Kasumi-1 (cell line): ENCODE measurements at regions not wholly inside any gene's neighbourhood (a gene's known extent, or its start where the extent isn't known, plus 50 kb on each side); places are given as distances from the start of the nearest gene placed in this dataset.
"Not testable (repeated sequence)": the region's sequence is repeated elsewhere in the genome, so short reads cannot be mapped to it uniquely, and the experiment has no call there.

Experiments
- DNase-seq, 2 experiments: peaks; one replicate each; lab custom pipeline; 2025; lab: John Stamatoyannopoulos, UW

DNA sequence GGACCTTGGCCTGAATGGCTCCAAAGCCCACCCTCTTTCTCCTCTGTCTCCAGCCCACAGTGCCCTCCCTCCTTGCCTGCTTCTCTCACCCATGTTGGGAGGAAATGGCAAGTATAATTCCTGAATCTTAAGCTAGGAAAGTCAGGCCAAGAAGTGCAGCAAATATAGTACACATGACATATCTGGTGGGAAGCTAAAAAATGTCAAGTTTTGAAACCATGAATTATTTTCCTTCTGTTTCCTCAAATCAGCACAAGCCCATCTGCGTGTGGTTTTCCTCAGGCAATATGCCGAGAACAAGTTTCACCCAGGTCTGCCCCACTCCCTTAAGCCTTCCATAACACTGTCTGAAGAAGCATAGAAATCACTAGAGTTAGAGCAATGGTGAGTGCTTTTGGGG lies 502.8 kb upstream of the CDH11 start:
- no peak for DNase-seq

DNA sequence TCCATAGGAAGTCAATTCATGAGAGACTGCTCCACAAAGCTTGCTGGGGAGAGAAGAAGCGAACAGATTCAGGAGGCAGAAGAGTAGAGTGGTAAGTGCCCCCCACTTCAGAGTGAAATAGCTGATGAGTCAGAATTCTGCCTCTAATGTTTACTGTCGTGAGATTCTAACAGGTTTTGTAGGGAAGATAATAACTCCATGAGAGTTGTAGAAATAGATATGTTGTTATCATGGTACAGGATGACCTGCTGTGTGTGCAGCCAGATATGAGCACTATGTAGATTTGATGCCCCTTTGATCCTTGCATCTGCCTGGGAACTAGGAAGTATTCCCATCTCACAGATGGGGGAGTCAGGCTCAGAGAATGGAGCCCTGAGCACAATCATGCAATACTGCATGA lies 502.4 kb upstream of the CDH11 start:
- no peak for DNase-seq

DNA sequence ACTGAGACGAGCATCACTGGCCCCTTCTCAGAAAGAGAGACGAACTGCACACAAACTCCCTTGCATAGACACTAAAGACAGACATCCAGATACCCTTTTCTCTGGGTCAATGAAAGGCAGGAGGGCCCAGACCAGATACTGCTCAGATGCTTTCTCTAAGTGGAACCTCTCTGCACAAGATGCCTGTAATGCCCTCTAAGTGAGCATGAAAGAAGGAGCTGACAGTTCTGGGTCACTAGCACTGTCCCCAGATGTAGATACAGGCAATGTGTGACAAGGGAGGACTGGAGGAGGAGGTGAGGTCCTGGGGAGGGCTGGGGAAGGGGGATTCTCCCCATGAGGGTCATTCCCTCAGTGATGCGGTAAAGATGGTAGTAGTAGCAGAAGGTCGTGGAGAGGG lies 501.0 kb upstream of the CDH11 start:
- DNase-seq = no peak

DNA sequence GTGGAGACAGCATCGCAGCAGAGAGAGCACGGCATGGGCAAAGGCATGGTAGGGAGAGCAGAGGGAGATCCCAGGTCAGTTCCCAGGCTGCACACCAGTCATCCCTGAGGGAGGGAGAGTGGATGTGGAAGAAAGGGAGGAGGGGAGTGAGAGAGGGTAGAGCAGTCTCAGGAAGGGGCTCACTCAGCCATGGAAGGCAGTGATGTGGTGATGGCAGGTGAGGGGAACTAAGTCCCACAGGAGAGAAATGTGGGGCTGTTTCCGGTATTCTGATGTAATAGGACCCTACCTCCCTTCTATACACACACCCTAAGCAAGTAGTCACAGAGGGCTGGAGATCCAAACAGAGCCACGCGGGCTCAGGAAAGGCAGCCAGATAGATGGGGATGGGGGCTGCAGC lies 500.3 kb upstream of the CDH11 start:
- no peak for DNase-seq

DNA sequence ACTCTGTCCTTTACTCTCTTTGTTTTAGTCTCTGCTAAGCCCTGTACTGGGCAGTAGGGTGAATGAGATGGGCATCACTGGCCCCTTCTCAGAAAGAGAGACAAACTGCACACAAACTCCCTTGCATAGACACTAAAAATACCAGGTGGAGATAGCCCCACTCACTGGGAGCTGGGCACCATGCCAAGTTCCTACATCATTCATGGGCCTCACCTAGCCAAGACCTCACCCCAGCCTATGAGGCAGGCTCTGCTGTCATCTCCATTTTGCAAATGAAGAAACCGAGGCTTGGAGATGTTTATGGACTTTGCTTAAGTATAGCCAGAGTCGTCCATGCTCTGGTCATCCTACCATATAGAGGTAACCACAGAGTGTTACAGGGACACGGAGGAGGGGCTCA lies 499.8 kb upstream of the CDH11 start:
- DNase-seq = no peak

DNA sequence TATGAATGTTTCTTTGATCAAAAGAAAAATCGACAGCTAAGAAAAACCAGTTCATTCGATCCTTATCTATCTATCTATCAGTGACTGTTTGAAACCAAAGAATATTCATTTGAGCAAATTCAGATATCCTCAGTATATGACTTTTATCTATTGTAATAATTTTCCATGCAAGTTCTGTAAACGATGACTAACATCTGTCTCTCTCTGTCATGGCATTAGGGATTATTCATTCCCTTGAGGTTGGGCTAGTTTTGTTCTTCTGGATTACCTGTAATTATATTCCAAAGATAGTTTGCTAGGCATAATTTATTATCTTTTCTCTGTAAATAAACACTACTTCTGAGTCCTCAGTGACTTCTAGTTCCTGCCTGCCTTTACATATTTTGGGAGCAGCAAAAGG lies 497.7 kb upstream of the CDH11 start:
- DNase-seq = no peak

DNA sequence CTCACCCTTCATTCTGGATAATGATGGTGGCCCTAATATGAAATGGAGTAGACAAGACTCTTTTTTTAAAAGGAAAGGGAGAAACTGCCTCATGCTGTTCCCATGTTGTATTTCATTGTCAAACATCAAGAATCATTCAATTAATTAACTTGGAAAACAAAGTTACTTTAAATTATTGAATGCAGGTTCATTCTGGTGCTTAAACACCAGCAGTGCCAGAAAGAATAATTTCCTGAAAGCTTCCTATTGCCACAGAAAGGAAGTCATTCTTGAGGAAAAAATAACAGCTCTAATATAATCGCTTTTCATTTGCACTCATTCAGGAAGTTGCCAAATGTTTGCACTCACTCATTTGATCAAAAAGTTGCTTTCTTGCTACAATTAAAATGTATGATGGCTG lies 497.1 kb upstream of the CDH11 start:
- DNase-seq = no peak

DNA sequence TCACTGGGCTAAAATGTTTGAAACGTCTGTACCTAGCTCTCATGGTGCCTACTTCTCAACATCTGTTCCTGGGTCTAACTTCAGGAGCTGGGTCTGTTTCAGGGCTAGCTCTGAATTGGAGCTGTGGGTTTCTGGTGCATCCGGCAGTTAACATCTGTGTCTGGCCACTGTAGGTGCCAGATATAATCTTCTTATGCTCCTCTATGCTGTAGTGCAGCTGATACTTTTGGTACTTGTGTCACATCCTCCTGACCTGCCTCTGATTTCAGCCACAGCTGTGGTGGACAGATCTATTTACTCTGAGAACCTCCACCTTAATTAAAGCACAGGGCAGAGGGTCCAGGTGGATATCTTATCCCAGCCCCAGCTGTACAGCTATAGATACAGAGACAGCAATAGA lies 496.5 kb upstream of the CDH11 start:
- no peak for DNase-seq

DNA sequence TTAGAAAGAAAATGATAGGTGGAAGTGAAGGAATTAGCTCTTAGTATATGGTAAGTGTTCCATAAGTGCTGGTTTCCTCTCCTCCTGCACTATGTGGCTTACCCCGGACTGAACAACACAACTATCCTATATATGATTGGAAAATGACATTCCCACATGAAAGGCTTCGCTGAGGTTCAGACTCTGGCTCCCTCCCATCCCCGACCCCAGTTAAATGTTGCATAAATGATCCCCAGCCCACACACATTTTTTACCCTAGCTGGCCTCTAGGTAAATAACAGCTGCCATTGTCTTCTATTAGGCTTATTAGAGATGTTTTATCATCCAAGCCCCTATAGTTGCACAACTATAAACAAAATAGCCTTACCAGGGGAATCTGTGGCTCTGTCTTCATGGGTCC lies 495.6 kb upstream of the CDH11 start:
- DNase-seq = no peak

DNA sequence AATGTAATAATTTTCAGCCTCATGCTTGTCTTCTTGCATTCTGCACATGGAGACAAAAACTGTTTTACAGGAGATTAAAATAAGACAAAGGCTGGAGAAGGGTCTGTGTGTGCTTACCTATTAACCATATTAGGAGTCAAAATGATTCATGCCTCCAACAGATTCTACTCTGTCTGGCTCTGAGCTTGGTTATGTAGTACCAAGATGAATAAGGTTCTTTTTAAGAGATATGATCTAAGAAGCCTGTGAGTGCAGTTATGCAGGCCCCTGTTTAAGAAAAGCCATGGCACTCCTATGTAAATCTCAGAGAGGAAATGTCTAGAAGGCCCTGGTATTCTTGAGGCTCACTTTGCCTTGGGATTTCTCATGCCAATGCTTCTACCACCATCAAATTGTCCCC lies 486.6 kb upstream of the CDH11 start:
- DNase-seq = no peak

DNA sequence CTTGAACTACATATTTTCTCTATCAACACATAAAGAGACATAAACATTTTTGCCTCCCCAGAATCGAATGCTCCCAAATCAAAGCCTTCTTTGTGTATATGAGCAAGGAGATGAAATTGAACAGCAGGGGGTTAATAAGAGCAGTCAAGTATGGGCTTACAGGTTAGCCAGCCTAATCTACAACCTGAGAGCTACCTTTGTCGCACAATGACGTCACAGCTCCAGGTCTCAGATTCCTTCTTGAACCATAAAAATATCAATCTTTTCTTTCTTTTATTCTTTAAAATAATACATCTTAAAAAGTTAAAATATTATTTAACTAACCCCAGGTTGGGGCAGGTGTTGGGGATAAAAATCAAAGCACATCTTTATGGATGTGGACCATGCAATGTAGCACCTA lies 482.9 kb upstream of the CDH11 start:
- no peak for DNase-seq

DNA sequence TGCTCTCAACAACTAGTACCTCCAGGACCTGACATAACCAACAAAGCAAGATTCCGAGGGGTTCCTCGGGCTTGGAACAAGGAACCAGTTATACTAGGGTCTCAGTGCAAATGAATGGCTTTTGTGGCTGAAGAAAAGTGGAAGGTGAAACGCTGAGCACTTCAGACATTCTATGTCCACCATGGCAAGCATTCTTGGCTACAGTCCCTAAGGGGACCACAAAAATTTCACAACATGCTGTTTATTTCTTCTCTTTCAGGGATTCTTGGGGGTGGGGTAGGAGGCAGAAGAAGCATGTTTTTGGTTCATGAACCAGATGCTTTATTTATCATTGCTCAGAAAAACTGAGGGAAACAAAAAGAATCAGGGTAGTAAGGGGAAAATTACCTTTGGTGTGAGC lies 479.9 kb upstream of the CDH11 start:
- DNase-seq = no peak

DNA sequence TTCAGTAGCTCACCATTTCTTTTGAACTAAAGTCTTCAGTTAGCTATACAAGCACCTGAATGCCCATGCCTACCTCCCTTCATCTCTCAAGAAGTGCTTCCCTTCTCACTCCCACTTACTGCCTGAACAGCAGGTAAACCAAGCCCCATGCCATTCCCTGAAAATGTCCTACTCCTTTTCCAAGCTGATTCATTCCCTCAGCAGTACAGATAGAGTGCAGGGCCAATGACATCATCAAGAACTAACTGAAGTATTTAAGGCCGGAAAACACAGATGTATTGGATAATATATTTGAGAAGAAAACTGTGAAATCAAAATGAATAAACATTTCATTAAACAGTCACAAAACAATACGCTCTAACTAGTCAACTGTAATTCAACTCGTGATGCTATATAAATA lies 478.8 kb upstream of the CDH11 start:
- DNase-seq = no peak

DNA sequence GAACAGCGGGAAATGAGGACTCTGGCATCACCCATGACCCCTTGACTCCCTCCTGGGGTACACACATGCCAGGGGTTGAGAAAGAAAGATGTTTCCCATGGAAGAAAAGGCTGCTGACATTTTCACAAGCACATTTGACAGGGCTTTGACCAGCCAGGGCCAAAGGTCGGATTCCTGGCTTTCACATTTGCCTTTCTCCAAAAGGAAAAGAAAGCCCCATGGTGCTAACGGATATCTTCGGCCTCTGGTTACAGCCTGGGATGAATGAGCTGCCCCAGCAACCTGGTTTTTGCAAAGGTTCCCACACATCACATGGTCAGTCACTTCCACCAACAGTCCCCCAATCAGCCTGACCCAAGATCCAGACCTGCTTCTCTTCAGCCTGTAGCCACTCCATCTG lies 478.2 kb upstream of the CDH11 start:
- DNase-seq = no peak

DNA sequence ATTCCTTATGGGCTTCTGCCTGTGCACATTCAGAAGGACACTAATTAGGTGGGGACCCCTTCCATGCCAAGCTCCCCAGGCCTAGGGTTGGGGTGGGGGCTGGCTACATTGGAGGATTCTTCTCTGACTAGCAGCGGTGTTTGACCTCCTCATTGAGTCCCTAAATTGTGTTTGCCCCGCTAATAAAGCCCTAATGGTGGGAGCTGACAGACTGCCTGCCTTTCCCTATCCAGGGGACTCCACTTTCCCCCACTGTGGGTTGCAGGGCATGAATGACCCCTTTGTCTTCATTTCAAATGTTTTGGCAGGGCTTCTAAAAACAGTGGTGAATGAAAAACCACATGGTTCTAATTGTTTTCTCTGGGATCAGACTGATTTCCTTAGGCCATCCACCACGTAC lies 476.8 kb upstream of the CDH11 start:
- DNase-seq = no peak

DNA sequence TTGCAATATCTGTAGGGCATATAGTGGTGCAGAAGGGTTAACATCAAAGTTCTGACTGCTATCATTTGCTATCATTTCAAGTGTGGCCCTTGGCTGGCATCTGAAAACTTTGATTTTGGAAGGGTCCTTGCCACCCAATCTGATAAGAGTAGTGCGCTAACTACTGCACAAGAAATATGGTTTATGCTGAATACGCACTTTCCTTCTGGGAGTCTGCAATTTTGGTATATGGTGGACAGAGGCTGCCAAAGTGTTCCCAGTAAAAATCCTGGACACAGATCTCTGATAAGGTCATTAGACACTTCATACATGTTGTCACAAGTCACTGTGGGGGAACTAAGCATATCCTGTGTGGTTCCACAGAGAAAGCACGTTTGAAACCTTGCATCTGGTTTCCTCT lies 461.6 kb upstream of the CDH11 start:
- no peak for DNase-seq

DNA sequence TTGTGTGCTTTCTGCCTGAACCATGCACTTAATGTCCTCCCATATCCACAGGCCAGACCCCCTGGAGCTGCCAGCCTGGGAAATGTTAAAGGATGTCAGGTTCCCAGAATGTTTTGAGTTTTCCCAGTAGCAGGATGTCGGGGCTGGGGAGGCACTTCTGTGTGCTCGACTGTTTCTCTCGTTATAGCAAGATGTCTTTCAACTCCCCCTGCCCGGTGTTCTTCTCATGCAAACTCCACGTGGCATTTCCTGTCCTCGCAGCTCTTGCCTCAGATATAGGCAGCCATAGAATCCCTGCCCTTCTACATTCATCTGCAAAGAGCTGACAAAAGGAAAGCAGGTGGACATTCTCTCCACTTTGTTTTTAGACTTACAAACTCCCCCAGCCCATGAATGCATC lies 457.2 kb upstream of the CDH11 start:
- no peak for DNase-seq

DNA sequence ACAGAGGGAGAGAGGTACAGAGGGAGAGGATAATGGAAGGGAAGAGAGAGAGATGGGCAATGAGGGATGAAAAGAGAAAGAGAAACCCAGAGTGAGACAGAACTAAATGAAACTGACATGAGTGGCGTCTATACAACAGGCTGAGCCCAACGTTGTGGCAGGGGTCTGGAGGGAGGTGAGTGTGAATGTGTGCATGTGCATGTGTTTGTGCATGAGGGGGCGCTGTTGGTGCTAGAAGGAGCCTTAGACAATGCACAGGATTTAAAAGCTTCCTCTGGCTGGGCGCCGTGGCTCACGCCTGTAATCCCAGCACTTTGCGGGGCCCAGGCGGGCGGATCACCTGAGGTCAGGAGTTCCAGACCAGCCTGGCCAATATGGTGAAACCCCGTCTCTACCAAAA lies 454.8 kb upstream of the CDH11 start:
- DNase-seq = no peak

DNA sequence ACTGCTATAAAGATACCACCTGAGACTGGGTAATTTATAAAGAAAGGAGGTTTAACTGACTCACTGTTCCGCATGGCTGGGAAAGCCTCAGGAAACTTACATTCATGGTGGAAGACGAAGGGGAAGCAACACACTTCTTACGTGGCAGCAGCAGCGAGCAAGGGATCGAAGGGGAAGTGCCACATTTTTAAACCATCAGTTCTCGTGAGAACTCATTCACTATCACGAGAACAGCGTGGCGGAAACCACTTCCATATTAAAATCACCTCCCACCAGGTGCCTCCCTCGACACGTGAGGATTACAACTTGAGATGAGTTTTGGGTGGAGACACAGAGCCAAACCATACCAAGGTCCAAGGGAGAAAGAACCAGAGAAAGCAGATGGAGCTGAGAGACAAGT lies 454.3 kb upstream of the CDH11 start:
- no peak for DNase-seq

DNA sequence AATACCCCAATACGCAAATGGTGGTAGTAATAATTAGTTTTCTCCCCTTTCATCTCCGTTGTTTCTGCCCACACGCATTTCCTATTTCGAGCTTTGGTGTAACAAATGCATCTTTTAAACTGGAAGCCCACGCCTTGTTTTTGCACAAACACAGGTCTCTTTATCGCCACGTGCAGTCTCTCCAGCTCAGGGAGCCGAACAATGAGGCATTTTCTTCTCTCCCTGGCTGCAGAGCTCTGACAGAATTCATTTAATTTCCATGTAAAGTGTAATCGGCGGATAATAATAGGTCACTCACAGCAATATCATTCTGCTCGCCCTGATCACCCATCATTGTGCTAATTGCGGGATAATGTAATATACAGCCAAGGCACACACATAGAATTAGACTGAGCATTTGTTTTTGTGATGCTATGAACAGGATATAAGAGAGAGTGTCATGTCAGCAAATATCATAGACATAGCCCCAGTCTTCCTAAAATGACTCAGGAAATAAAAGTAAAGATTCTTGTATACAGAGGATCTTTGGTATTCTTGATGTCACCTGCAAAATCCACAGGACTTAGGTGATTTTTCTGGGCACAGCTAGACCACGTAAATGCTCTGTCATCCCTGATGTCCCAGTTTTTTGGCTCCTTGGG lies 452.6 kb upstream of the CDH11 start:
- DNase-seq = no peak

DNA sequence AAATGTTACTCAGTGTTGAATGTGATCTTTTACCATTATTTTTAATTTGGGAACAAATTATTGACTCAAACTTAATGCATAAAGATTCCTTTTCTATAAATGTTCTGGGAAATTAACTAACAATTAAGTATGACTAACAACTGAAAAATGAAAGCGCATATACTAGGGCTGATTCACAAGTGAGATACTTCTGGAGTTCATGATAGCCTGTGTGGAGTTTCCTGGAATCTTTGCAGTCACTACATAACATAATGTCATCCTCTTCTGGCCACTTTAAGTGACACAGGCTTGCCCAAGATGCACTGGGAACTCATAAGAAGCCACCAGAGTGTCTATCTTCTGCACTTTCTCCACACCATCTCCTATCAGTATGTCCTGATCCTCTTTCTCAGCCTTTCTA lies 450.3 kb upstream of the CDH11 start:
- DNase-seq = no peak

DNA sequence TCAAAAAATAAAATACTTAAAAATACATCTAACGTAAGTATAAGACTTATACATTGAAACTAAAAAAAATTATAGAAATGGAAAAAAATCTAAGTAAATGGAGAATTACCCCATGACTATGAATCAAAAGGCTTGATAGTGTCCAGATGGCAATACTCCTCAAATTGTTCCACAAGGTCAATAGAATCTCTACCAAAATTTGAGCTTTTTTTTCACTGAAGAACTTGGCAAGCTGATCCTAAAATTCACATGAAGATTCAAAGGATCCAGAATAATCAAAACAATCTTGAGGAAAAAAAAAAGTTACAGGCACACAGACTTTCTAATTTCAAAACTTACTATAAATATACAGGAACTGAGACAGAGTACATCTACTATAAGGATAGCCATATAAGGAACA lies 448.4 kb upstream of the CDH11 start:
- DNase-seq = no peak

DNA sequence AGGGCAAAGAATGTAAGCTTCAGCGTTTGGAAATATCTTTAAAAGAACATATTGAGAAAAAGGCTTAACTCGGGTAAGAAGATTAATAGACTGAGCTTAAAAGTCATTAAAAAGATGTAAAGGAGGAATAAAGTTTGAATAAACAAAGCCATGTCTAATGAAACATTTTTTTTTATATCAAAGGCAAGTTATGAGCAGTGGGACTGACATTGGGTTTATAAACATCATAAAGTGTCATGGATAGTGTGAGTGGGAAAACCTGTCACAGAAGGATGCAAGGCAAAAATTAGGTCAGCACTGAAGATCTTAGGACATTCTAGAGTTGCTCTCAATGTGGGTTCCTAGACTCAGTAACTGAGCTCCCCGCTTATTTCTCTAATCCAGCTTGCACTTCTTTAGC lies 438.0 kb upstream of the CDH11 start:
- no peak for DNase-seq

DNA sequence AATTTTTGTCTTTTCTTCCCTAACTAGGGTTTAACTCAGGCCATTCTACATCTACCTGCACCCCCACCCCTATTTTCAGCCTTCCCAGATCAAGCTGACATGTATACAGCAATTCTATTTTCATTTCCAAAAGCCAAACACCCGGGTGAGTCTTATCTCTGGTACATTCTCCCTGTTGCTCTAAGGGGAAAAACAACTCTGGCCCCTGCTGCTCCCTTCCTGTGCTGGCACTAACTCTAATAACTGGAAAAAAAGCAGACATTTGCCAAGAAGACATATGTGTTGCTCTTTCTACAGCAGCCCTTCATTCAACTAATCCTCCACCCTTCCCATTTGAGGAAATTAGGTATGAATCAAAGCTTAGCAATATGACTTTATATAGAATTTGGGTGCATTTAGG lies 427.8 kb upstream of the CDH11 start:
- not testable (repeated sequence) for DNase-seq

DNA sequence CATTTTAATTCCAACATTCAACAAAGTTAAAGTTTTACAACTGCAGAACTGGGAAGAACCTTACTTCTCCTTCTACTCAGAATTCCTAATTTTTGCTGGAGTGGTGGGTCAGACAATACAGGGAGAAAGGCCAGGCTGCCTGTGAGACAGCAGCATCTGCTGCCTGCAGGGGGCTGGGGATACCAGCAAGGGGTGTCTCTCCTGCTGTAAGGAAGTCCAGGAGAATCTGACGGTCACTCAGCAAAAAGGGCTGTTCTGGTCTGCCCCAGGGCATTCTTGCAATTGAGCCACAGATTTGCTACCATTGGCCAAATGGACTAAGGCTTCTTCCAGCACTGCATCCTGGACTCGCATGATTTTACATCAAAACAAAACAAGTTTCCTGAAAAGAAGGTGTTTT lies 426.6 kb upstream of the CDH11 start:
- no peak for DNase-seq
